ENCODE measurements at regions not wholly inside any gene's neighbourhood (a gene's known extent, or its start where the extent isn't known, plus 50 kb on each side); places are given as distances from the start of the nearest gene placed in this dataset.

DNA sequence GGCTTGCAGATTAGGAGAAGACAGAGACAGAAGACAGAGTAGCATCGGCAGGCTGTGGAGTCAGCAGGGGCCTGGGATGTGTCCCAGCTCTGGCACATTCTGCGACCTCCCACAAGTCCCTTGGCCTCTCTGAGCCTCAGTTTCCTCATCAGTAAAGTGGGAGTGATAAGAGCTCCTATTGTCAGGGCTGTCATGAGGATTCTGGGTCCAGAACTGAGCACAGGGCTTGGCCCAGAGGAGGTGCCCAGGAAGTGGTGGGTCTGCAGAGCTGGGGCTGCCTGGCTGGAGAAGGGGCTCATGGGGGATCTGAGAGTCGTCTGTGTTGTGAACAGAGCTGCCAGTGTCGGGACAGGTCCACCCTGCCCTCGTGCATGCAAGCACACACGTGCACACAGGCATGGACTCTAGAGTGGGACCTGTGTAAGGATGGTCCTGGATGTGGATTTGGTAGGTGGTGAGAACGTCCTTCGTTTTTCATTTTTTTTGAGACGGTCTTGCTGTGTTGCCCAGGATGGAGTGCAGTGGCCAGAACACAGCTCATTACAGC is 262.9 kb downstream of the PTPRU start:
- CTCF ChIA-PET = no interaction called here
- RAD21 ChIA-PET (ENCODE audit: low non-redundant PET in 1 of 2, low total read pairs in 2 of 2, uncharacterized antibody in 2 of 2, unreplicated experiment in 2 of 2) = no interaction called here
- no peaks in the 10 kb centered on the region for H3K36me3 ChIP-seq (ENCODE audit: control insufficient read depth in 1 of 2, insufficient read depth in 2 of 2, low read length in 2 of 2)

More for the DNA sequence above, 262.9 kb downstream of the PTPRU start:
- no peak overlapping the region for H2AFZ ChIP-seq (ENCODE audit: low read depth, low read length, poor library complexity, severe bottlenecking)
- H4K20me1 ChIP-seq (ENCODE audit: insufficient read depth) = no peaks in the 10 kb centered on the region
- no peak for ATAC-seq
- no peak overlapping the region for H3K4me2 ChIP-seq (ENCODE audit: low read length)
- no peak for DNase-seq (ENCODE audit: low read depth, low spot score)
- H3K4me3 ChIP-seq (replicated peaks in 1 of 2; ENCODE audit: low read depth in 1 of 2, low read length in 2 of 2) = no peak overlapping the region
- H3K27me3 ChIP-seq (ENCODE audit: insufficient read depth, low read length) = no peaks in the 10 kb centered on the region
- BruUV-seq (replicated peaks) = no TSS peak
- no peak overlapping the region for H3K27ac ChIP-seq (ENCODE audit: low read depth, low read length)
- H3K9ac ChIP-seq (ENCODE audit: low read length) = no peak overlapping the region
- no peaks in the 10 kb centered on the region for H3K9me3 ChIP-seq (ENCODE audit: control insufficient read depth in 1 of 2, insufficient read depth in 1 of 2, low read depth in 1 of 2, low read length in 2 of 2)
- H3K4me1 ChIP-seq (ENCODE audit: control insufficient read depth in 1 of 2, insufficient read depth in 2 of 2, low read length in 2 of 2) = no peaks in the 10 kb centered on the region
- intact Hi-C loops (cut with micrococcal nuclease) = no loop called here
- POLR2A ChIA-PET = no interaction called here
- TF ChIP-seq JUND (IDR thresholded peaks at IDR 0.05) (no peak), EZH2phosphoT487 (IDR thresholded peaks at IDR 0.05; ENCODE audit: borderline replicate concordance) (no peak), POLR2A (IDR thresholded peaks at IDR 0.05; ENCODE audit: borderline replicate concordance, extremely low read depth, insufficient read depth, insufficient read length) (no peak), POLR2AphosphoS5 (IDR thresholded peaks at IDR 0.05; ENCODE audit: low read depth, low read length) (no peak), SRF (IDR thresholded peaks at IDR 0.05; ENCODE audit: low read depth) (no peak), ZNF274 (IDR thresholded peaks at IDR 0.05; ENCODE audit: low read depth, low read length) (no peak)
- TF ChIP-seq, protein P1, sequence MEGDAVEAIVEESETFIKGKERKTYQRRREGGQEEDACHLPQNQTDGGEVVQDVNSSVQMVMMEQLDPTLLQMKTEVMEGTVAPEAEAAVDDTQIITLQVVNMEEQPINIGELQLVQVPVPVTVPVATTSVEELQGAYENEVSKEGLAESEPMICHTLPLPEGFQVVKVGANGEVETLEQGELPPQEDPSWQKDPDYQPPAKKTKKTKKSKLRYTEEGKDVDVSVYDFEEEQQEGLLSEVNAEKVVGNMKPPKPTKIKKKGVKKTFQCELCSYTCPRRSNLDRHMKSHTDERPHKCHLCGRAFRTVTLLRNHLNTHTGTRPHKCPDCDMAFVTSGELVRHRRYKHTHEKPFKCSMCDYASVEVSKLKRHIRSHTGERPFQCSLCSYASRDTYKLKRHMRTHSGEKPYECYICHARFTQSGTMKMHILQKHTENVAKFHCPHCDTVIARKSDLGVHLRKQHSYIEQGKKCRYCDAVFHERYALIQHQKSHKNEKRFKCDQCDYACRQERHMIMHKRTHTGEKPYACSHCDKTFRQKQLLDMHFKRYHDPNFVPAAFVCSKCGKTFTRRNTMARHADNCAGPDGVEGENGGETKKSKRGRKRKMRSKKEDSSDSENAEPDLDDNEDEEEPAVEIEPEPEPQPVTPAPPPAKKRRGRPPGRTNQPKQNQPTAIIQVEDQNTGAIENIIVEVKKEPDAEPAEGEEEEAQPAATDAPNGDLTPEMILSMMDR (IDR thresholded peaks at IDR 0.05 in 2 of 3, conservative IDR thresholded peaks at IDR 0.05 in 1 of 3; ENCODE audit: borderline replicate concordance in 1 of 3, insufficient read depth in 1 of 3, low read depth in 2 of 3, low read length in 2 of 3) = no peak
- no peaks in the 10 kb centered on the region for H3K79me2 ChIP-seq (ENCODE audit: insufficient read depth, low read length)
- no peaks in the 10 kb centered on the region for H3K9me2 ChIP-seq (ENCODE audit: insufficient read depth)

Measured in HCT116 (cell line).